Brain pericyte (primary cell): ENCODE measurements at regions not wholly inside any gene's neighbourhood (a gene's known extent, or its start where the extent isn't known, plus 50 kb on each side); places are given as distances from the start of the nearest gene placed in this dataset.
A peak's percentile ranks its signal among the peaks of the same experiment; 100 is the strongest.

Source experiments
- DNase-seq: peaks from one replicate; pipeline ENCODE4 v3.0.0-alpha.2; 2012; ENCODE audit warnings: low read depth, low spot score

DNA sequence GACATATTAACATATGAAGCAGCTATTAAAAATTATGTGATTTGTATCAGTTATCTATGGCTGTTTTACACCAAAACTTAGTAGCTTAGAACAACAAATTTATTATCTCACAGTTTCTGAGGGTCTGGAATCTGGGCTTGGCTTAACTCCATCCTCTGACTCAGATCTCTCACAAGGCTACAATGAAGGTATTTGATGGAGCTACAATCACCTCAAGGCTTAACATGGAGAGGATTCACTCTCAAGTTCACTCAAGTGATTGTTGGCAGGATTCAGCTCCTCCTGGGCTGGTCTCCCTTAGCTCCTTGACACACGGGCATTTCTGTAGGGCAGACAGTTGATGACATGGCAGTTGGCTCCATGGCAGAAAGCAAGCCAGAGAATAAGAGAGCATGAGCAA lies 133.0 kb upstream of the SLC14A2 start:
- DNase-seq, result no peak

DNA sequence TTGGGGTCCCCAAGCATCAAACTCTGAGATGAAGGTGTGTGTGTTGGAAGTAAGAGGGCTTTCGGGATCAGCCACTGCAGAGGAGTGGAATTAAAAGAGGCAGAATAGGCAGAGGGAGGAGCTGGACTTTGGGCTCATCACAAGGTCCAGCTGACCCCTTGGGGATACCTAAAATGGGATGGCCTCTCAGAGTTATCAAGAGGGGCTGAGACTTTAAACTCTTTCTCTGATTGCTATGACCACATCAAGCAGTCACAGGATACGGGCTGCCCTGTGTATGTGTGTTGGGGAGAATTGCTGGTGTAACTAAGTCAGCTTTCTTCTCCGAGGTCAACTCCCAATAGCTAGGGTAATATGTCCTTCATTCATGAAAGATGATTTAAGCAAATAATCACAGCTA lies 127.7 kb upstream of the SLC14A2 start:
- no peak for DNase-seq

- DNase-seq, result peak; percentile 6
These were observed 126.6 kb upstream of the SLC14A2 start for GRCh38 chr18:45488645-45489044.

GRCh38 chr18:45493830-45494229 lies 121.4 kb upstream of the SLC14A2 start:
- DNase-seq, result no peak

DNA sequence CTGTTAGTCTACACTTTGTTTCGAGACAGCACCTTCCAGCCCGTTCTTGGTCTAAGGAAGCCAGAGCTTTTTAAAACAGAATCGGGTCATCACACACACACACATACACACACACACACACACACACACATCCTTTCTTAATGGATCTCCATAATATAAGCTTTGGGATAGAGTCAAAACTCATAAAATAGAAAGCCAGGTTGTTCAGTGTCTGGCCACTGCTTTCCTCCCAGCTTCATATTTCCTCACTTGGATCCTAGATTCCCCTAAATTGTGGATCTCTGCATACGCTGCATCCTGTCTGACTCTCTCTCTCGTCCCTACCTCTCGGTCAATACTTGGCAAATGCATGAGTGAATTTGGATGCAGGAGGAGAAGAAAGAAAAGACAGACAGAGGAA lies 120.5 kb upstream of the SLC14A2 start:
- no peak for DNase-seq

DNA sequence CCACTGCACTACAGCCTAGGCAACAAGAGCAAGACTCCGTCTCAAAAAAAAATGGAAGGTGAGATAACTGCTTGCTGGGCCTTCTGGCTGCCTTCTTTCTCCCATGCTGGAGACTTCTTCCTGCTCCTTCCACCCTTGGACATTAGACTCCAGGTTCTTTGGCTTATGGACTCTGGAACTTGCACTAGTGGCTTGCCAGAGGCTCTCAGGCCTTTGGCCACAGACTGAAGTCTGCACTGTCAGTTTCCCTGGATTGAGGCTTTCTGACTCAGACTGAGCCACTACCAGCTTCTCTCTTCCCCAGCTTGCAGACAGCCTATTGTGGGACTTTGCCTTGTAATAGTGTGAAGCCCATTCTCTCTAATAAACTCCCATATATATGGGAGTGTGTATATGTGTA lies 118.5 kb upstream of the SLC14A2 start:
- DNase-seq, result no peak

GRCh38 chr18:45497595-45498286 lies 117.5 kb upstream of the SLC14A2 start:
- no peak for DNase-seq

DNA sequence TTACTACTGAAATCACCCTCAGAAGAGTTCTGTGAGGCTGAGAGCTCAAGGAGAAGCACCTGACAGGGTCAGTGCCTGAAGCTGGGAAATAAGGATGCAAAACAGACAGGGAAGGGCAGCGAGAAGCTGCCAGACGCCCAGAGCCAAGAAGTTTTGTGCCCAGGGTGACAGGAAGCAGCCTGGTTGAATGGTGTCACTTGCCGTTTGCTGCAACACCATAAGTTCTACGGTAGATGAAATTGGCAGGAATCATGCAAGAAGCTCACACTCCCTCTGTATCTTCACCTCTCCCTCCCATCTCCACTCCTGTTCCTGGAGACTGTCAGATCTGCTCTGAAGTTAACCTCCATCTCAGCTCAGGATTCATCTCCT lies 117.0 kb upstream of the SLC14A2 start:
- DNase-seq, result no peak

- DNase-seq, result peak; percentile 24
These were observed 111.3 kb upstream of the SLC14A2 start for GRCh38 chr18:45503990-45504389.

- DNase-seq, result peak; percentile 81
These were observed 109.6 kb upstream of the SLC14A2 start for GRCh38 chr18:45505497-45506206.

- no peak for DNase-seq
These were observed 108.3 kb upstream of the SLC14A2 start for GRCh38 chr18:45506951-45507350.

GRCh38 chr18:45509535-45509934 lies 105.7 kb upstream of the SLC14A2 start:
- no peak for DNase-seq

DNA sequence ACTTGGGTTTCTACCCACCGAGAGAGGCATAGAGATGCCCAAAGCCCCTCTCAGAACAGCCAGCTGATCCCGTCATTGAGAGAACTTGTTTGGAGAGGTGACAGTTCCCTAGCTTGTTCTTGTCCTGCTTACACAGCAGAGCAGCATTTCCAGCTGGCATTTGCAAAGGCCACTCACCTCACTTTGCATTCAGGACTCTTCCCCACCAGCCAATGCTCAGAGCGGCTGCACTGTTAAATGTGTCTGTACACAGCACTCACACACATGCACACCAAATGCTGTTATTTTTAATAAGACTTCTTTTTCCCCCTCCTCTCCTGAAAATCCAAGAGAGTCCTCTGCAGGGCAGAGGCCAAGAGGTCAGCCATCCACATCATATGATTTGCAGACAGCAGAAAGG lies 104.6 kb upstream of the SLC14A2 start:
- no peak for DNase-seq

GRCh38 chr18:45512363-45512953 lies 102.8 kb upstream of the SLC14A2 start:
- no peak for DNase-seq

GRCh38 chr18:45517181-45517741 lies 98.0 kb upstream of the SLC14A2 start:
- peak; percentile 93 for DNase-seq

- DNase-seq, result no peak
These were observed 96.7 kb upstream of the SLC14A2 start for GRCh38 chr18:45518311-45519155.

DNA sequence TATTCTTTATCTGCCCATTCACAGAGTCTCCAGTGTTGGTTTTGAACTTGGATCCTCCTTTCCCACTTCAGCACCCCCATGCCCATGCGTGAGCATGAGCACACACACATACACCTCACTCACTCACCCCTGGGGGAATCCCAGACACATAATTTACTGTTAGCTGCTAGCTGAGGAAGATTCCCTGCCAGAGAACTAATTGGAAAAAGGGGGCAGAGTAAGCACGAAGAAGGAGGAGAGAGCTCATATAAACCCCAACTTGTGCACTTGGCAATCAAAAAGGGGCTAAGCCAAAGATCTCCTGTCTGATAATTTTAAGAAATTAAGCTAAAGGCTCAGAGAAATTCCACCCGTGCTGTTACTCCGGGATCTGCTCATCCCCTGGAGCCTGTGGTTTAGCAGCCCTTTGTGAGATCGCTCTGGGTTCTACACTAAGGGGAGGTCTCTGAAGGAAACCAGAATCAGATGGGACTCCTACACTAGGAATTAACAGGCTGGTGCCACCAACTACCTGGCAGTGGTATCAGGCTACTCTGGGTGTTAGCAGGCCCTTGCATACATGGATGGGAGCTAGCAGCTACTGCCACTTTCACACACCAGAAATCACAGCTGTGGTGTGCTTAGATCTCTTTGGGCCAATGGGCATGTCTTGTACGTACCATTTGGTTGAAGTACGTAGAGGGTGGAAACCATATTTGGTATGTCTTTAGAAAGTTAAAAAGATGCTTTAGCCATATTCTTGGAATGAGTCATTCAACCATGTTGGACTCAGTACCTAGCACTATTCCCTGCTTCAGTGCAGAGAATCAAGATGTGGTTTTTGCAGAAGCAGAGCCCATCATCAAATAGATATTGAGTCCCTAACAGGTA lies 95.6 kb upstream of the SLC14A2 start:
- DNase-seq, result no peak

- no peak for DNase-seq
These were observed 94.1 kb upstream of the SLC14A2 start for GRCh38 chr18:45521136-45521535.

DNA sequence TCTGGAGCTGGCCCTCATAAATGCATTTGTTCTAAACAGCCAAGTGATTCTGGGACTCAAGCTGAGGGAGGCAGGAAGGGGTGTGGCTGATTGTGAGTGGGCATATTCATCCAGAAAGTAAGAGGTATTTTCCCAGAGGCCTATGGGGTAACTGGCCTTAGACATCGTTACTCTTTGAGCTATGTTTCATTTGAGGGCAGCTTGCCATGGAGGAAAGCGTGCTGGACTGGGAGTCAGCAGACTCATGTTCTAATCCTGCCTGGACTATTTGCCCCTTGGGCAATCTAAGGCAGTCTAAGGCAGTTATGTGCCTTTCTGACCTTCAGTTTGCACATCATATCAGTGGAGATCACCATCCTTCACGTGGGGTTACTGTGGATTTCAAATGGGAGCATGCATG lies 93.5 kb upstream of the SLC14A2 start:
- DNase-seq, result no peak

GRCh38 chr18:45522371-45522770 lies 92.9 kb upstream of the SLC14A2 start:
- no peak for DNase-seq

- DNase-seq, result no peak
These were observed 90.0 kb upstream of the SLC14A2 start for GRCh38 chr18:45525301-45525700.
